Rectal smooth muscle tissue (tissue), 1 donor: ENCODE measurements at regions not wholly inside any gene's neighbourhood (a gene's known extent, or its start where the extent isn't known, plus 50 kb on each side); places are given as distances from the start of the nearest gene placed in this dataset.

Experiments
- H3K27ac ChIP-seq: one replicate; pipeline ENCODE4 v1.7.0; 2013; ENCODE audit warnings: low read depth, low read length, inconsistent platforms
- H3K27me3 ChIP-seq: one replicate; pipeline ENCODE4 v1.7.0; 2013; ENCODE audit warnings: low read length; ENCODE audit not compliant: control insufficient read depth, insufficient read depth
- H3K36me3 ChIP-seq: one replicate; pipeline ENCODE4 v1.7.0; 2013; ENCODE audit warnings: low read length; ENCODE audit not compliant: control insufficient read depth, insufficient read depth
- H3K4me1 ChIP-seq: one replicate; pipeline ENCODE4 v1.7.0; 2013; ENCODE audit warnings: low read length; ENCODE audit not compliant: control insufficient read depth, insufficient read depth
- H3K4me3 ChIP-seq: one replicate; pipeline ENCODE4 v1.7.0; 2013; ENCODE audit warnings: low read length
- H3K9ac ChIP-seq: one replicate; pipeline ENCODE4 v1.7.0; 2013; ENCODE audit warnings: low read length

DNA sequence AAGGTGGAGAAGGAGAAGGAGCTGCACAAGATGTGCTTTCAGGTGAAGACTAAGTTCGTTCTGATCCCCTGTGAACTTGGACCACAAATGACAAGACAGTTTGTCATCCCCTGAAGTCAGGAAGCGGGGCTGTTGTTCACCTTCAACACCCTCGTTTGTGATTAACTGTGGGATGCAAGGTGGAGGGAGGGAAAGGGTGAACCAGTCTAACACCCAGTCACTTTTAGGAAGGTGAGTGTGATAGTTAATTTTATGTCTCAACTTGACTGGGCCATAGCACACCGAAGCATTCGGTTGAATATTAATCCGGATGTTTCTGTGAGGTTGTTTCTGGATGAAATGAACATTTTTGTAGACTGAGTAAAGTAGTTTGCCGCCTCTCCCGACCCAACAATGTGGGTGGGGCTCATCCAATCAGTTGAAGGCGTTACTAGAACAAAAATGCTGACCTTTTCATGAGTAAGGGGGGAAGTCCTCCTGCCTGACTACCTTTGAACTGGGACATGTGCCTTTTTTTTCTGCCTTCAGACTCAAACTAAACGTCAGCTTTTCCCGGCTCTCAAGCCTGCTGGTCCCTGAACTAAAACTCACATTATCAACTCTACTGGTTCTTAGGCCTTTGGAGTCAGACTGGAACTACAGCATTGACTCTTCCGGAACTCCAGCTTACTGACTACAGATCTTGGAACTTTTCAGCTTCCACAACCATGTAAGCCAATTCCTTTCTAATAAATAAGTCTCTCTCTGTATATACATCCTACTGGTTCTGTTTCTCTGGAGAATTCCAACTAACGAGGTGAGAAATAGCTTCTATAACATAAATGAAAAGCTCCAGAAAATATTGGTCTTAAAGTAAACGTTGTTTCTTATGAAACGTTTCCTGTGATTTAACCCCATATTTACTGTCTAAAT is 264.0 kb upstream of the SLITRK3 start:
- no peaks in the 10 kb centered on the region for H3K36me3 ChIP-seq
- H3K4me3 ChIP-seq = no peak overlapping the region
- H3K27me3 ChIP-seq = no peaks in the 10 kb centered on the region
- peaks cover 5% of the 10 kb centered on the region for H3K4me1 ChIP-seq
- H3K27ac ChIP-seq = no peak overlapping the region
- no peak overlapping the region for H3K9ac ChIP-seq

DNA sequence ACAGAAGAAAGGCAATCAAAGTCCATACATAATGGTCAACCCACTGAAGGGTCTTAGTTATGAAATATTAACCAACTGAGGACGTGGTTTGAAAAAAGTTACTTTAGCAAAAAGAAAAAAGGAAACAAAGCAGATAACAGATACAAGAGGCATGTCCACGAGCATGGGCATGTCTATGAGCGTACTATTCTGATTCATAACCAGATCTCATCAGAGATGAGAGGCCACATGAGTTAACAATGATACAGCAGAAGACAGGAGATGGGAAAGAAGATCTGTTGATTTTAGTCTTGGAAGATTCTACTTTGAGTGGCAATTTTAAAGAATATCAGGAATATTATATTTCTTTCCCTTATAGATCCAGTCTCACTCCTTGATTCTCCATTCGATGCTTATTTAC is 262.9 kb upstream of the SLITRK3 start:
- Histone ChIP-seq H3K27ac (no peak overlapping the region), H3K36me3 (no peaks in the 10 kb centered on the region), H3K4me1 (peaks cover 5% of the 10 kb centered on the region), H3K27me3 (no peaks in the 10 kb centered on the region), H3K4me3 (no peak overlapping the region), H3K9ac (no peak overlapping the region)

GRCh38 chr3:165457096-165457495 is 260.9 kb upstream of the SLITRK3 start:
- Histone ChIP-seq H3K36me3 (no peaks in the 10 kb centered on the region), H3K27me3 (no peaks in the 10 kb centered on the region), H3K27ac (no peak overlapping the region), H3K4me3 (no peak overlapping the region), H3K9ac (no peak overlapping the region), H3K4me1 (peaks cover 5% of the 10 kb centered on the region)

- Histone ChIP-seq H3K36me3 (no peaks in the 10 kb centered on the region), H3K4me1 (no peaks in the 10 kb centered on the region), H3K4me3 (no peak overlapping the region), H3K27ac (no peak overlapping the region), H3K27me3 (no peaks in the 10 kb centered on the region), H3K9ac (no peak overlapping the region)
These were observed 259.6 kb upstream of the SLITRK3 start for GRCh38 chr3:165455793-165456192.

- Histone ChIP-seq H3K4me1 (no peaks in the 10 kb centered on the region), H3K27me3 (no peaks in the 10 kb centered on the region), H3K27ac (no peak overlapping the region)
These were observed 259.2 kb upstream of the SLITRK3 start for GRCh38 chr3:165455360-165455759.

GRCh38 chr3:165451371-165452070 is 255.3 kb upstream of the SLITRK3 start:
- Histone ChIP-seq H3K27ac (no peak overlapping the region), H3K9ac (no peak overlapping the region), H3K4me3 (no peak overlapping the region), H3K4me1 (no peaks in the 10 kb centered on the region), H3K27me3 (no peaks in the 10 kb centered on the region), H3K36me3 (no peaks in the 10 kb centered on the region)

More at GRCh38 chr3:165455360-165455759, 259.2 kb upstream of the SLITRK3 start:
- Histone ChIP-seq H3K36me3 (no peaks in the 10 kb centered on the region), H3K9ac (no peak overlapping the region), H3K4me3 (no peak overlapping the region)

GRCh38 chr3:165446555-165446954 is 250.4 kb upstream of the SLITRK3 start:
- Histone ChIP-seq H3K27ac (no peak overlapping the region), H3K4me3 (no peak overlapping the region), H3K36me3 (no peaks in the 10 kb centered on the region), H3K9ac (no peak overlapping the region), H3K4me1 (no peaks in the 10 kb centered on the region), H3K27me3 (no peaks in the 10 kb centered on the region)

GRCh38 chr3:165444745-165445144 is 248.6 kb upstream of the SLITRK3 start:
- H3K4me3 ChIP-seq = no peak overlapping the region
- no peaks in the 10 kb centered on the region for H3K4me1 ChIP-seq
- no peaks in the 10 kb centered on the region for H3K27me3 ChIP-seq
- H3K9ac ChIP-seq = no peak overlapping the region
- H3K36me3 ChIP-seq = no peaks in the 10 kb centered on the region
- H3K27ac ChIP-seq = no peak overlapping the region

DNA sequence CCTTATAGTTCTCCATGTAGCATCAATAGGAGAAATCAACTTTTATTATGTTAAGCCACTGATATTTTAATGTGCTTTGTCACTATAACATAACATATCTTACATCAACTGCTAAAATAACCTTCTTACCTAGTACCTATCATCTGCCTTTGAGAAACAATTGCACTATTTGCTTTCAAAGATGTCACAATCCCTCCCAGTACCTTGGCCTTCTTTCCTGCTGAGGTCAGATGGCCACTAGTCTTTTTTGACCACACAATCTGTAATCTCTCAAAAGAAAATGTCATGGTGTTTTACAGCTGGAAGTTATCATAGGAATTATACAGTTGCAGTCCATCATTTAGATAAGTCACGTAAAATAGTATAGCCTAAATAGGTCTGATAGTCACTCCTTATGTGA is 247.5 kb upstream of the SLITRK3 start:
- Histone ChIP-seq H3K27me3 (no peaks in the 10 kb centered on the region), H3K4me1 (no peaks in the 10 kb centered on the region), H3K27ac (no peak overlapping the region), H3K4me3 (no peak overlapping the region), H3K9ac (no peak overlapping the region), H3K36me3 (no peaks in the 10 kb centered on the region)

GRCh38 chr3:165442061-165442460 is 245.9 kb upstream of the SLITRK3 start:
- Histone ChIP-seq H3K36me3 (no peaks in the 10 kb centered on the region), H3K9ac (no peak overlapping the region), H3K27me3 (no peaks in the 10 kb centered on the region), H3K4me1 (no peaks in the 10 kb centered on the region), H3K27ac (no peak overlapping the region), H3K4me3 (no peak overlapping the region)

GRCh38 chr3:165440380-165440779 is 244.2 kb upstream of the SLITRK3 start:
- Histone ChIP-seq H3K9ac (no peak overlapping the region), H3K4me3 (no peak overlapping the region), H3K36me3 (no peaks in the 10 kb centered on the region), H3K4me1 (no peaks in the 10 kb centered on the region), H3K27ac (no peak overlapping the region), H3K27me3 (no peaks in the 10 kb centered on the region)

- Histone ChIP-seq H3K27ac (no peak overlapping the region), H3K9ac (no peak overlapping the region), H3K4me3 (no peak overlapping the region), H3K4me1 (no peaks in the 10 kb centered on the region), H3K36me3 (no peaks in the 10 kb centered on the region), H3K27me3 (no peaks in the 10 kb centered on the region)
These were observed 243.6 kb upstream of the SLITRK3 start for GRCh38 chr3:165439765-165440164.
